Peyer's patch (tissue), 4 donors: ENCODE measurements at regions not wholly inside any gene's neighbourhood (a gene's known extent, or its start where the extent isn't known, plus 50 kb on each side); places are given as distances from the start of the nearest gene placed in this dataset.

ENCODE experiments used
- DNase-seq, 3 donors: peaks; one replicate each; pipeline ENCODE4 v3.0.0-alpha.2; 2017 to 2019
- H3K27ac ChIP-seq, 4 donors: fragments of 200-600 bp; sonication (generic); one replicate each; pipeline ENCODE4 v1.5.1; 2016 to 2019
- H3K27me3 ChIP-seq, 2 donors: fragments of 200-600 bp; sonication (generic); one replicate each; pipeline ENCODE4 v1.5.1; 2019
- H3K36me3 ChIP-seq, 3 donors: fragments of 200-600 bp; sonication (generic); one replicate each; pipeline ENCODE4 v1.5.1; 2016 to 2019
- H3K4me1 ChIP-seq, 4 donors: fragments of 200-600 bp; sonication (generic); one replicate each; pipeline ENCODE4 v1.5.1; 2016 to 2019
- H3K4me3 ChIP-seq, 4 donors: fragments of 200-600 bp; sonication (generic); 1 replicate in 3 of 4; 2 replicates in 1 of 4; pipeline ENCODE4 v1.5.1; 2016 to 2019; ENCODE audit warnings: mild to moderate bottlenecking in 1 of 4
- H3K9me3 ChIP-seq, 4 donors: fragments of 200-600 bp; sonication (generic); one replicate each; pipeline ENCODE4 v1.5.1; 2016 to 2019; ENCODE audit warnings: mild to moderate bottlenecking in 1 of 4
- CTCF ChIP-seq, 6 experiments: fragments of 450-650 bp in 4 of 6; fragments of 200-600 bp in 2 of 6; sonication (generic) in 1 of 6; IDR thresholded peaks; one replicate each; pipeline ENCODE4 v1.5.1; 2017 to 2019; ENCODE audit warnings: antibody characterized with exemption in 6 of 6, mild to moderate bottlenecking in 3 of 6, moderate library complexity in 1 of 6
- POLR2A ChIP-seq, 2 donors: fragments of 450-650 bp; IDR thresholded peaks; one replicate each; pipeline ENCODE4 v1.5.1; 2017; ENCODE audit warnings: antibody characterized with exemption in 2 of 2, mild to moderate bottlenecking in 2 of 2, moderate library complexity in 2 of 2

- H3K4me3 ChIP-seq: no peak overlapping the region
- H3K9me3 ChIP-seq: no peaks in the 10 kb centered on the region
- H3K27ac ChIP-seq: no peak overlapping the region
- H3K4me1 ChIP-seq: no peaks in the 10 kb centered on the region
- TF ChIP-seq POLR2A (IDR thresholded peaks at IDR 0.05) (no peak), CTCF (IDR thresholded peaks at IDR 0.05) (no peak)
- no peaks in the 10 kb centered on the region for H3K36me3 ChIP-seq
- H3K27me3 ChIP-seq: no peaks in the 10 kb centered on the region
- DNase-seq: no peak
Measured at GRCh38 chr20:57882451-57883161, 172.8 kb upstream of the PMEPA1 start.

DNA sequence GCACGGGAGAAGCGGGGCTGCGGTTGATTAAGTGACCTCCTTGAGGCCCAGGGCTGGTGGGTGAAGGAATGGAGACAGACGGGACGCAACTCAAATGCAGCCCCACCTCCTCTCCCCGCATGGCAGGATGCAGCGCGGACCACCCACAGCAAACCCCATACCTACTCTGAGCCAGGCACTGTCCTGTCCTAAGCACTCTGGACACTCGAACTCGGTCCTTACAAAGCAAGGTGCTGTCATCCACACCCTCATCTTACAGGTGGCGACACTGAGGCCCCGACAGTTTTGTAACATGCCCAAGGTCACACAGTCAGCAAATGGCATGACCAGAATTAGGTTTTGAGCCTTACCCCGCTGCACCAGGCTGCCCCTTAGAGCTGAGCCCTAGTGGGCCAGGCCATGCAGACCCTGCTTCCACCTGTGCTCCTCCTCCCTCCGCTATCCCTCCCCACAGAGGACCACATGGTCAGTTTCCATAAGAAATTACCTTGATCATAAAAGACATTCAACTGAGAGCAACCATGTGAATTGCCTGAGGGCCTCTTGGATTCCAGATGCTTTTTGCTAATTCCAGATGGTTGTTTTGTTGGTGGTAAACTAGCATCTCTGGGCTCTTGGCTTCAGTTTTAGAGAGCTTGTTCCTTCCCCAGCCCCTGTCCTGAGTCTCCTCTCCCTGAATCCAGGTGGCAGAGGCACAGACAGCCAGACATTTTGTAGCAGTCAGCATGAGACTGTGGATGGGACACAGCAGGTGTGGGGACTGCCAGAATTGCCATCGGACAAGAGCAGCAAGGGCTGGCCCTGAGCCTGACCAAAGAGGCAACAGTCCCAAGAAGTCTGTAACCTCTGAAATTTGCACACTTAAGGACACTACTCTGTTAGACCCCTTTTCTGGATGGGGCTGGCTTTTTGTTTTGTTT lies 171.9 kb upstream of the PMEPA1 start:
- Histone ChIP-seq H3K9me3 (no peaks in the 10 kb centered on the region), H3K4me3 (no peak overlapping the region), H3K36me3 (no peaks in the 10 kb centered on the region), H3K4me1 (no peaks in the 10 kb centered on the region), H3K27me3 (no peaks in the 10 kb centered on the region), H3K27ac (no peak overlapping the region)
- DNase-seq: no peak
- TF ChIP-seq POLR2A (IDR thresholded peaks at IDR 0.05) (no peak), CTCF (IDR thresholded peaks at IDR 0.05) (no peak)

DNA sequence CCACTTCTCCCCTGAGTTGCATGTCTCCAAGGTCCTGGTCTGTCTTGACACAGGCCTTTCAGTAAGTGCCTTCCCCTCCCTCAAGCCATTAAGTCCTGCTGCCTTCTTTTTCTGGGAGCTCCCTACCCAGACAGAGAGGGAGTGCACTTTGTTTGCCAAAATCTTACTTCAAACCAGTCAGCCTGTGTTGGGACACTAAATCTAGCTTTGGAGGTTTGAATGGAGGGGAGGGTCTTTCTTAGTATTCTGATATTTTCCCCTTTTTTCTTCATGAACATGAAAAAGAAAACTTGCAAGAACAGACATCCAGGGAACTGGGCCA lies 170.7 kb upstream of the PMEPA1 start:
- TF ChIP-seq POLR2A (IDR thresholded peaks at IDR 0.05) (no peak), CTCF (IDR thresholded peaks at IDR 0.05) (no peak)
- Histone ChIP-seq H3K4me3 (no peak overlapping the region), H3K4me1 (no peaks in the 10 kb centered on the region), H3K27me3 (no peaks in the 10 kb centered on the region), H3K9me3 (no peaks in the 10 kb centered on the region), H3K36me3 (no peaks in the 10 kb centered on the region), H3K27ac (no peak overlapping the region)
- DNase-seq: no peak

GRCh38 chr20:57879779-57880570 lies 170.2 kb upstream of the PMEPA1 start:
- H3K27me3 ChIP-seq: no peaks in the 10 kb centered on the region

More at GRCh38 chr20:57879779-57880570, 170.2 kb upstream of the PMEPA1 start:
- no peak for TF ChIP-seq CTCF (IDR thresholded peaks at IDR 0.05)
- TF ChIP-seq POLR2A (IDR thresholded peaks at IDR 0.05): no peak
- DNase-seq: no peak
- no peaks in the 10 kb centered on the region for H3K9me3 ChIP-seq
- H3K36me3 ChIP-seq: no peaks in the 10 kb centered on the region
- no peak overlapping the region for H3K4me3 ChIP-seq
- no peaks in the 10 kb centered on the region for H3K4me1 ChIP-seq
- peak overlapping the region in 1 of 4 donors; percentile 27 for H3K27ac ChIP-seq
